Smooth muscle cell (in vitro differentiated cells): ENCODE measurements at regions not wholly inside any gene's neighbourhood (a gene's known extent, or its start where the extent isn't known, plus 50 kb on each side); places are given as distances from the start of the nearest gene placed in this dataset.

ENCODE experiments used
- DNase-seq: peaks from one replicate; lab custom pipeline; 2025; ENCODE audit not compliant: unreplicated experiment; lab: John Stamatoyannopoulos, UW
- H2AFZ ChIP-seq: fragments of 200-600 bp; sonication (generic); 2 replicates; pipeline ENCODE4 v1.6.0; 2016; ENCODE audit warnings: antibody characterized with exemption, low read depth, mild to moderate bottlenecking
- H3F3A ChIP-seq: fragments of 200-600 bp; sonication (generic); 2 replicates; pipeline ENCODE4 v1.6.0; 2017; ENCODE audit warnings: antibody characterized with exemption, low read depth
- H3K27ac ChIP-seq: fragments of 200-600 bp; sonication (generic); 2 replicates; pipeline ENCODE4 v1.5.1; 2016; ENCODE audit warnings: low read depth, mild to moderate bottlenecking
- H3K27me3 ChIP-seq: fragments of 200-600 bp; sonication (generic); 2 replicates; pipeline ENCODE4 v1.6.1; 2016; ENCODE audit warnings: low read depth, mild to moderate bottlenecking
- H3K36me3 ChIP-seq: fragments of 200-600 bp; sonication (generic); 2 replicates; pipeline ENCODE4 v1.5.1; 2016; ENCODE audit warnings: low read depth
- H3K4me1 ChIP-seq: fragments of 200-600 bp; sonication (generic); 2 replicates; pipeline ENCODE4 v1.5.1; 2016; ENCODE audit warnings: low read depth
- H3K4me2 ChIP-seq: fragments of 200-600 bp; sonication (generic); 2 replicates; pipeline ENCODE4 v1.6.0; 2016; ENCODE audit warnings: mild to moderate bottlenecking
- H3K4me3 ChIP-seq: fragments of 200-600 bp; sonication (generic); 2 replicates; pipeline ENCODE4 v1.5.1; 2016; ENCODE audit warnings: mild to moderate bottlenecking
- H3K79me2 ChIP-seq: fragments of 200-600 bp; sonication (generic); 2 replicates; pipeline ENCODE4 v1.6.0; 2016; ENCODE audit warnings: low read depth, mild to moderate bottlenecking
- H3K9ac ChIP-seq: fragments of 200-600 bp; sonication (generic); 2 replicates; pipeline ENCODE4 v1.6.0; 2016; ENCODE audit warnings: low read depth
- H3K9me3 ChIP-seq: fragments of 200-600 bp; sonication (generic); replicated peaks from 2 replicates; pipeline ENCODE4 v1.5.1; 2016; ENCODE audit warnings: low read depth
- H4K20me1 ChIP-seq: fragments of 200-600 bp; sonication (generic); 2 replicates; pipeline ENCODE4 v1.6.0; 2016; ENCODE audit warnings: low read depth
- CTCF ChIP-seq: fragments of 200-600 bp; sonication (generic); IDR thresholded peaks from 2 replicates; pipeline ENCODE4 v1.5.1; 2017; ENCODE audit warnings: borderline replicate concordance, mild to moderate bottlenecking, antibody characterized with exemption; ENCODE audit not compliant: insufficient read depth, poor library complexity, severe bottlenecking
- WGBS: methylation state at CpG from one replicate; pipeline ENCODE4 v1.1.7; 2016; ENCODE audit warnings: low lambda C conversion rate; 5-methylcytosine and 5-hydroxymethylcytosine counted together

GRCh38 chr16:54431041-54431996, 144.7 kb upstream of the IRX3 start:
- Histone ChIP-seq H2AFZ (no peak overlapping the region), H3K4me3 (no peak overlapping the region), H3K4me1 (peaks cover 16% of the 10 kb centered on the region), H3K27ac (no peak overlapping the region), H3K27me3 (peaks cover 50% of the 10 kb centered on the region), H3K79me2 (no peaks in the 10 kb centered on the region), H3K36me3 (no peaks in the 10 kb centered on the region), H3K9me3 (peaks cover 5% of the 10 kb centered on the region), H3F3A (no peaks in the 10 kb centered on the region), H4K20me1 (no peaks in the 10 kb centered on the region), H3K4me2 (peak overlapping the region; percentile 71), H3K9ac (no peak overlapping the region)
- no peak for TF ChIP-seq CTCF
- 58% methylated on average over 13 of the region's 13 CpGs for WGBS
- no peak for DNase-seq

GRCh38 chr16:54430491-54431030, 144.0 kb upstream of the IRX3 start:
- H4K20me1 ChIP-seq: no peaks in the 10 kb centered on the region
- no peak overlapping the region for H3K4me3 ChIP-seq
- no peak overlapping the region for H3K9ac ChIP-seq
- no peaks in the 10 kb centered on the region for H3K79me2 ChIP-seq
- peaks cover 16% of the 10 kb centered on the region for H3K4me1 ChIP-seq
- no peaks in the 10 kb centered on the region for H3K36me3 ChIP-seq
- WGBS: 8% methylated on average over 15 of the region's 15 CpGs
- H3K27ac ChIP-seq: no peak overlapping the region
- no peak for DNase-seq
- H3K27me3 ChIP-seq: peaks cover 55% of the 10 kb centered on the region
- H3K4me2 ChIP-seq: peak overlapping the region; percentile 71
- H2AFZ ChIP-seq: no peak overlapping the region
- H3K9me3 ChIP-seq: peaks cover 5% of the 10 kb centered on the region
- no peak for TF ChIP-seq CTCF
- H3F3A ChIP-seq: no peaks in the 10 kb centered on the region

- Histone ChIP-seq H3K9ac (no peak overlapping the region), H3K27ac (no peak overlapping the region), H3K36me3 (no peaks in the 10 kb centered on the region), H3K4me3 (no peak overlapping the region), H3K79me2 (no peaks in the 10 kb centered on the region), H3K4me2 (no peak overlapping the region), H3F3A (no peaks in the 10 kb centered on the region), H4K20me1 (no peaks in the 10 kb centered on the region), H3K27me3 (peaks cover 54% of the 10 kb centered on the region), H2AFZ (no peak overlapping the region), H3K9me3 (no peaks in the 10 kb centered on the region), H3K4me1 (peaks cover 16% of the 10 kb centered on the region)
- TF ChIP-seq CTCF: no peak
- WGBS: 90% methylated on average over 4 of the region's 4 CpGs
- no peak for DNase-seq
Observed at GRCh38 chr16:54429029-54429428, 142.4 kb upstream of the IRX3 start.
